Loucy (cell line): ENCODE measurements at regions not wholly inside any gene's neighbourhood (a gene's known extent, or its start where the extent isn't known, plus 50 kb on each side); places are given as distances from the start of the nearest gene placed in this dataset.

Experiments used
- H2AFZ ChIP-seq: fragments of 200-600 bp; sonication (generic); 2 replicates; pipeline ENCODE4 v1.6.0; 2016; ENCODE audit warnings: antibody characterized with exemption, mild to moderate bottlenecking, low read length, moderate library complexity
- H3F3A ChIP-seq: fragments of 200-600 bp; 2 replicates; pipeline ENCODE4 v1.6.0; 2016; ENCODE audit warnings: antibody characterized with exemption, low read depth, mild to moderate bottlenecking
- H3K27me3 ChIP-seq: fragments of 200-600 bp; sonication (generic); 2 replicates; pipeline ENCODE4 v1.6.1; 2014; ENCODE audit warnings: low read length, mild to moderate bottlenecking; ENCODE audit not compliant: insufficient read depth, poor library complexity, severe bottlenecking
- H3K36me3 ChIP-seq: fragments of 200-600 bp; sonication (generic); 2 replicates; pipeline ENCODE4 v1.6.1; 2016; ENCODE audit warnings: low read length; ENCODE audit not compliant: insufficient read depth
- H3K4me1 ChIP-seq: fragments of 200-600 bp; sonication (generic); 2 replicates; pipeline ENCODE4 v1.5.1; 2014; ENCODE audit warnings: low read length, mild to moderate bottlenecking; ENCODE audit not compliant: insufficient read depth, poor library complexity, severe bottlenecking
- H3K4me2 ChIP-seq: fragments of 200-600 bp; sonication (generic); 2 replicates; pipeline ENCODE4 v1.6.0; 2014; ENCODE audit warnings: antibody characterized with exemption, low read length, low read depth, mild to moderate bottlenecking; ENCODE audit not compliant: poor library complexity, severe bottlenecking
- H3K4me3 ChIP-seq: fragments of 200-600 bp; sonication (generic); 2 replicates; pipeline ENCODE4 v1.5.1; 2014; ENCODE audit warnings: low read length, mild to moderate bottlenecking, mixed read lengths; ENCODE audit not compliant: poor library complexity, severe bottlenecking
- H3K79me2 ChIP-seq: fragments of 200-600 bp; sonication (generic); 2 replicates; pipeline ENCODE4 v1.6.1; 2014; ENCODE audit warnings: low read length; ENCODE audit not compliant: insufficient read depth
- H3K9ac ChIP-seq: fragments of 200-600 bp; sonication (generic); 2 replicates; pipeline ENCODE4 v1.6.0; 2014; ENCODE audit warnings: mild to moderate bottlenecking, low read depth, low read length, moderate library complexity; ENCODE audit not compliant: poor library complexity, severe bottlenecking
- H3K9me2 ChIP-seq: fragments of 200-600 bp; sonication (generic); replicated peaks from 2 replicates; pipeline ENCODE4 v1.6.1; 2016; ENCODE audit warnings: low read depth, low read length, mixed read lengths
- H3K9me3 ChIP-seq: fragments of 200-600 bp; sonication (generic); 2 replicates; pipeline ENCODE4 v1.6.1; 2014; ENCODE audit warnings: mild to moderate bottlenecking, antibody characterized with exemption, low read length, low read depth; ENCODE audit not compliant: insufficient read depth
- H4K20me1 ChIP-seq: fragments of 200-600 bp; sonication (generic); 2 replicates; pipeline ENCODE4 v1.6.0; 2014; ENCODE audit warnings: antibody characterized with exemption, low read length, mild to moderate bottlenecking; ENCODE audit not compliant: insufficient read depth, poor library complexity, severe bottlenecking
- CTCF ChIP-seq: fragments of 200-600 bp; sonication (generic); conservative IDR thresholded peaks from 2 replicates; pipeline ENCODE4 v1.5.1; 2014; ENCODE audit warnings: mild to moderate bottlenecking, antibody characterized with exemption, low read length
- EZH2phosphoT487 ChIP-seq: fragments of 200-600 bp; IDR thresholded peaks from 2 replicates; pipeline ENCODE4 v1.6.1; 2018; ENCODE audit warnings: antibody characterized with exemption, mild to moderate bottlenecking, moderate library complexity, borderline replicate concordance

- TF ChIP-seq CTCF (no peak), EZH2phosphoT487 (no peak)
- H3K4me2 ChIP-seq, result no peak overlapping the region
- no peak overlapping the region for H2AFZ ChIP-seq
- H3K27me3 ChIP-seq, result no peaks in the 10 kb centered on the region
- no peak overlapping the region for H3K9ac ChIP-seq
- no peaks in the 10 kb centered on the region for H3K36me3 ChIP-seq
- no peaks in the 10 kb centered on the region for H3K79me2 ChIP-seq
- H3K9me2 ChIP-seq, result no peaks in the 10 kb centered on the region
- no peaks in the 10 kb centered on the region for H4K20me1 ChIP-seq
- no peak overlapping the region for H3K4me3 ChIP-seq
- no peaks in the 10 kb centered on the region for H3K4me1 ChIP-seq
- H3F3A ChIP-seq, result no peaks in the 10 kb centered on the region
- H3K9me3 ChIP-seq, result no peaks in the 10 kb centered on the region
Observed at GRCh38 chr11:130550150-130550549, 101.7 kb downstream of the ADAMTS15 start.

GRCh38 chr11:130550984-130551383 is 102.5 kb downstream of the ADAMTS15 start:
- Histone ChIP-seq H3K4me2 (no peak overlapping the region), H3K9me2 (no peaks in the 10 kb centered on the region), H3K36me3 (no peaks in the 10 kb centered on the region), H4K20me1 (no peaks in the 10 kb centered on the region), H3K27me3 (no peaks in the 10 kb centered on the region), H3K9ac (no peak overlapping the region), H3F3A (no peaks in the 10 kb centered on the region), H3K9me3 (no peaks in the 10 kb centered on the region), H3K4me3 (no peak overlapping the region), H3K79me2 (no peaks in the 10 kb centered on the region), H3K4me1 (no peaks in the 10 kb centered on the region), H2AFZ (no peak overlapping the region)
- TF ChIP-seq CTCF, result no peak
- no peak for TF ChIP-seq EZH2phosphoT487

GRCh38 chr11:130551388-130551787 is 102.9 kb downstream of the ADAMTS15 start:
- no peaks in the 10 kb centered on the region for H3K36me3 ChIP-seq
- no peaks in the 10 kb centered on the region for H3K4me1 ChIP-seq
- H3K79me2 ChIP-seq, result no peaks in the 10 kb centered on the region
- no peak overlapping the region for H3K4me2 ChIP-seq
- TF ChIP-seq CTCF (no peak), EZH2phosphoT487 (no peak)
- H3K9me2 ChIP-seq, result no peaks in the 10 kb centered on the region
- H2AFZ ChIP-seq, result no peak overlapping the region
- no peaks in the 10 kb centered on the region for H3F3A ChIP-seq
- H3K27me3 ChIP-seq, result no peaks in the 10 kb centered on the region
- H4K20me1 ChIP-seq, result no peaks in the 10 kb centered on the region
- no peaks in the 10 kb centered on the region for H3K9me3 ChIP-seq
- H3K4me3 ChIP-seq, result no peak overlapping the region
- H3K9ac ChIP-seq, result no peak overlapping the region
